GM18861 (cell line): ENCODE measurements at regions not wholly inside any gene's neighbourhood (a gene's known extent, or its start where the extent isn't known, plus 50 kb on each side); places are given as distances from the start of the nearest gene placed in this dataset.
"Not testable (repeated sequence)": the region's sequence is repeated elsewhere in the genome, so short reads cannot be mapped to it uniquely, and the experiment has no call there.

ENCODE experiments used
- ATAC-seq: cut with Tn5 transposase; IDR thresholded peaks from one replicate; pipeline ENCODE4 v1.9.1; 2021; ENCODE audit not compliant: unreplicated experiment

- no peak for ATAC-seq
These were observed 1200.8 kb upstream of the ALCAM start for GRCh38 chr3:104165866-104166265.

- ATAC-seq = no peak
These were observed 1198.3 kb upstream of the ALCAM start for GRCh38 chr3:104168386-104168785.

DNA sequence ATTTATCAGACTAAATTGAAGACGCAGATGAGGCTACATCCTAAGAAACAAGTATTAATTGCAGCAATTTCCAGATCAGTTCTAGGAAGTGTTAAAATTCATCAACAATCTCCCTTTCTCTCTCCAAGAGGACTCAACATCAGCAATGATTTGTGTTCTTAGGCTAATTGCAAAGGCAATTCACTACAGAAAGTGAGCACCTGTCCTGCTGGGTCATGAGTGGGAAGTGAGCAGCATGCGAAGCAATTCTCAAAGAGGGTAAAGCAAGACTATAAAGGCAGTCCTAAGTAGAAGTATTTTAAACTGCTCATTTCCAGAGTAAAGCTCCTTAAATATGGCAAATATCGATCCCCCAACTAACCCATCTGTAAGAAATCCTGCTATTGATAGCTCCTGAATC, 1191.0 kb upstream of the ALCAM start:
- no peak for ATAC-seq

DNA sequence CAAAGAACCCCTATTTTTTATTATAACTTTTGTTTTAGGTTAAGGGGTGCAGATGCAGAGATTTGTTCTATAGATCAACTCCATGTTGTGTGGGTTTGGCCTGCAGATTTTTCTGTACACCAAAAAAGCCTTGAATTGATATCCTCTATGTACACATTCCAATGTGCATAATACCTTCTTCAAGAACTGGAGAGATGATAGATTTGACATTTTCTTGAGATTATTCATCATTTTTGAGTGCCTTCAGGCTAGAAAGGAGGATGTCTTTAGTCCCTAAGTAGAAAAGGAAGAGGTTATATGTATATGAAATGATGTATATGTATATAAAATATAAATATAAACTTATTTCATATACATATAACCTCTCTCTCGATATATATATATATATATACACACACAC, 1190.0 kb upstream of the ALCAM start:
- no peak for ATAC-seq

- ATAC-seq = no peak
These were observed 1188.0 kb upstream of the ALCAM start for GRCh38 chr3:104178680-104179079.

GRCh38 chr3:104180906-104181305, 1185.8 kb upstream of the ALCAM start:
- no peak for ATAC-seq

- ATAC-seq = no peak
These were observed 1176.0 kb upstream of the ALCAM start for GRCh38 chr3:104190681-104191080.

DNA sequence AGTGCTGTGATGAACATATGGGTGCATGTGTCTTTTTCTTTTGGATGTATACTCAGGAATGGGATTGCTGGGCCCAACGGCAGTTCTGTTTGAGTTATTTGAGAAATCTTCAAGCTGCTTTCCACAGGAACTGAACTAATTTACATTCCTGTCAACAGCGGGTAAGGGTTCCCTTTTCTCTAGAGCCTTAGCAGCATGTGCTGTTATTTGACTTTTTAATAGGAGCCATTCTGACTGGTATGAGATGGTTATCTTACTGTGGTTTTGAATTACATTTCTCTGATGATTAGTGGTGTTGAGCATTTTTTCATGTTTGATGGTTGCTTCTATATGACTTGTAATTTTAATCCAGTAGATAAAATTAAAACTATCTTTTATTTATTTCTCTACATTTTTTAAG, 1168.6 kb upstream of the ALCAM start:
- ATAC-seq = no peak

- no peak for ATAC-seq
These were observed 1159.8 kb upstream of the ALCAM start for GRCh38 chr3:104206925-104207324.

GRCh38 chr3:104214277-104214676, 1152.4 kb upstream of the ALCAM start:
- ATAC-seq = no peak

DNA sequence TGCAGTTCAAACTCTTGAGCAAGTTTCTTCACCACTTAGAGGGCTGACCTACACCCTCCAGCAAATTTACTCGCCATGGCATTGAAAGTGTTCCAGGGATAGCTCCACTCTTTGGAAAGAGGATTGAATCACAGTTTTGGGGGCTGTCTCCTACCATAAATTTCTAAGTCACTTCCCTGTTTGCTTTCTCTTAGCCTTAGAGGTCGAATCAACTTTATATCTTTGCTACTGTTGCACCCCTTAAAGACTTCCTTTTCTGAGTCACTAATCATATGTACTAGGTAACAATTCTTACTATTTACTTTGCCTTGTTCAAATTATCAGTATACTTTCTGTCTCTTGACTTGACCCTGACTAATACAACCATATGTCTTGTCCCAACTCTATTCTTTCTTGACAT, 1151.8 kb upstream of the ALCAM start:
- no peak for ATAC-seq

- ATAC-seq = not testable (repeated sequence)
These were observed 1147.7 kb upstream of the ALCAM start for GRCh38 chr3:104219046-104219445.

DNA sequence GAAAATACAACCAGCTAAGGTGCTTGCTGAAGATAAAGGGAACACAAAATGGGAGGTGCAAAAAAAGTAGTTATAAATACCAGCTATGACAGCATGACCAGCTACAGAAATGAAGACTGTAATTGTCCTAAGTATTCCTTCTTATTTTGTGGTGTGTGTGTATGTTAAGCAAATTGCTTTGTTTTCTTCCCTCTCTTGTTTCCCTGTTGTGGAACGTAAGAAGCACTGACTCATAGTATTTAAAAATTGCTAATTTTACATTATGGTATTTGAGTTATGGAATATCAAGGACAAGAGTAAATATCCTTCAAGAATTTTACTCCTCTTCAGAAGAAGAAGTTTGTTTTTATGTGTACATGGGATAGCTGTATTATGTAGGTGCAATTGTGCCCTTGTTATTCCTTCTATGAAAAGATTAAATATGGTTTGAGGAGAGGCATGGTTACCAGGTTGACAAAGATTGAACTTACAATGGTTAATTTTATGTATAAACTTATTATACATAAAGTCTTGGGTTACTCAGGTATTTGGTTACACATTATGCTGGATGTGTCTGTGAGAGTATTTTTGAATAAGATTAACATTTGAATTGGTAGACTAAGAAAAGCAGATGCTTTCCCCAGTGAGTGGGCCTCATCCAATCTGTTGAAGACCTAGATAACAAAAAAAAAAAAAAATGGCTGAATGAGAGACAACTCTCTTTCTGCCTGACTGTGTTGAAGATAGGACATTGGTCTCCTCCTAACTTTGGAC, 1132.1 kb upstream of the ALCAM start:
- ATAC-seq = no peak

DNA sequence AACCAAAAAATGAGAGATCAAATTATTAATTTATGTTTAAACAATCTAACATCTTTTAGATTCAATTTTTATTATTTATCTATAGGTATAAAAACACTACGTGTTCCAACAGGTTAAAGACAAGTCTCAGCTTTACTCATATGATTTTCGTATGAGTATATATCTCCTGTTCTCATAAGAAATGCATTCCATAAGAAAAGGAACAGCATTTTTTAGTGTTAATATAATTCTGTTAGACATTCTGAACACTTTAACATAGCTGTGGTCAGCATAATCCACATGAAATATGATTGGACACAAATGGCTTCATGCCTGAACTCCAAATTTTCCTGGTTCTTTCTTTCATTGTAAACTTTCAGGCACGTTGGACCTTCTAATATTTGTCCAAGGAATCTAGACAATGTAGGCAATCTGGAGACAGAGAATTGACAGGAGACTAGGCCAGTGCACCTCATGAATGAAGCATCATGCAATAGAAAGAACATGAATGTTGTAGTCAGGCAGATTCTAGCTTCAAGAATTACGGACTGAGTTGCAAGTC, 1122.0 kb upstream of the ALCAM start:
- no peak for ATAC-seq

- ATAC-seq = no peak
These were observed 1121.4 kb upstream of the ALCAM start for GRCh38 chr3:104245261-104245660.

DNA sequence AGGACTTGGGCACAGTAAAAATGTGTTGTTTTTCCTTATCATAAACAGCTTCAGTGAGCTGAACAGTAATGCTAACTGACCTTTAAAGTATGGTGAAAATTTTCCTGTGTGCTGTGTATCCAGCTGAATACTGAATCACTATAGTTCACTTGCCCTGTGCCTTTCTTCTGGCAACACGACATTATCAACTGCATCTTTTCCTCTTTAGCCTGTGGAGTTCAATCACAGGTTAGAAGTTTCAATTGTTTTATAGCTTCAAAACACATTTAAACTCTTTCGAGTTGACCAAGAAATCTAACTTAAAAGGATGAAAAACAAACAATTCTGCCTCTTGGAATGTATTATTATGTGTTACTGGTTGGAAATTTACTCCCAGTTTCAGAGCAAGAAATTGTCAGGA, 1120.7 kb upstream of the ALCAM start:
- no peak for ATAC-seq

DNA sequence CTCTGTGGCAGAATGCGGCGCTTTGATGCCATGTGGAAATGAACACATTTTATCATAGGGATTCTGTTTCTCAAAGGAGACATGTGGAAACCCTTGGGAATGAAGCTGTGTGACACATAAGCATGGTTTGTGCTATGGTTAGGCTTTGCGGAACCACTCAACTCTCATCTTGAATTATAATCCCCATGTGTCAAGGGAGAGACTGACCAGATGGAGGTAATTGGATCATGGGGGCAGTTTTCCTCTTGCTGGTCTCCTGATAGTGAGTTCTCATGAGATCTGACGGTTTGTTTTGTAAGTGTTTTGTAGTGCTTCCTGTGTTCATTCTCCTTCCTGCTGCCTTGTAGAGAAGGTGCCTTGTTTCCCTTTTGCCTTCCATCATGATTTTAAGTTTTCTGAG, 1109.2 kb upstream of the ALCAM start:
- ATAC-seq = no peak

GRCh38 chr3:104263477-104263876, 1103.2 kb upstream of the ALCAM start:
- ATAC-seq = no peak

DNA sequence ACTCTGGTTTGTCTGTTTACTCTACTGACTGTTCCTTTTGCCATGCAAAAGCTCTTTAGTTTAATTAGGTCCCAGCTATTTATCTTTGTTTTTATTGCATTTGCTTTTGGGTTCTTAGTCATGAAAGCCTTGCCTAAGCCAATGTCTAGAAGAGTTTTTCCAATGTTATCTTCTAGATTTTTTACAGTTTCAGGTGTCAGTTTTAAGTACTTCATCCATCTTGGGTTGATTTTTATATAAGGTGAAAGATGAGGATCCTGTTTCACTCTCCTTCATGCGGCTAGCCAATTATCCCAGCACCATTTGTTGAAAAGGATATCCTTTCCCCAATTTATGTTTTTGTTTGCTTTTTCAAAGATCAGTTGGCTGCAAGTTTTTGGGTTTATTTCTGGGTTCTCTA, 1100.5 kb upstream of the ALCAM start:
- ATAC-seq = not testable (repeated sequence)

DNA sequence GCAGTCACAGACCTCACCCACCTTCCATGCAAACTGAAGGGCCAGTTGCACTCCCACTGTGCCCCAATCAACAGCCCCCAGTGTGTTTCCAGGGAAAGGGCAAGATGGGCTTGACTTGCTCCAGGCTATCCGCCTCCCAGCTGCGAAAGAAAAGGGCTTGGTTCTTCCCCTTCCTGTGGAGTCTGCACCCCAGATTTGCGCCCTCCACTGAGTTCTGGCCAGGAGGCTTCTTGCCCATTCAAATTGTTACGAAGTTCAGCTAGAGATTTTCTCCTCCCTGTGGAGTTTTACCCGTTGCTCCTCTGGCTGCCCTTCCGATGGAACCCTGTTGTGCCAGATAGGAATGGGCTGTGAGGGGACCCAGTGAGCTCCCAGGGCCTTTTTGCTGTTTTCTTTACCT, 1096.9 kb upstream of the ALCAM start:
- ATAC-seq = no peak

- peak; percentile 51 for ATAC-seq
These were observed 1093.6 kb upstream of the ALCAM start for GRCh38 chr3:104273046-104273649.

DNA sequence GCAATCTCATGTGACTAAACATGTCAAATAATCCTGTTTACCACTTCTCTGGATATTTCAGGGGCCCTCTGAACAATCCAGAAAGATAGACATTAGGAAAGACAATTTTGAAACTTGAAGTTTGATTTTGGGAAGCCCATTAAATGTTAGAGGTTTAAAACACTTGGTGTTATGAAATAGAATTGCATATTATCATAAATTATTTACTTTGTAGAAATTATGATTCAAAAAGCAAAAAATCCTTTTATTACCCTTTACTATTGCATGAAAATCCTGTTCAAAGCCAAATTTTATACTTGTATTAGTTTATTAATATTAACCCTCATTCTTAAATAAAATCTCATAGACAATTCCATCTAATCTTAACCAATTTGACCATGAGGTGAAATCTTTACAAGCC, 1091.5 kb upstream of the ALCAM start:
- no peak for ATAC-seq

- ATAC-seq = no peak
These were observed 1087.1 kb upstream of the ALCAM start for GRCh38 chr3:104279617-104280016.
